ENCODE measurements at regions not wholly inside any gene's neighbourhood (a gene's known extent, or its start where the extent isn't known, plus 50 kb on each side); places are given as distances from the start of the nearest gene placed in this dataset.

GRCh38 chr10:76675561-76675950 is 962.1 kb downstream of the KCNMA1 start:
- H3K27ac ChIP-seq (ENCODE audit: low read depth, low read length) = no peak overlapping the region
- H3K4me3 ChIP-seq (replicated peaks in 1 of 2; ENCODE audit: low read depth in 1 of 2, low read length in 2 of 2) = no peak overlapping the region
- no peak for TF ChIP-seq EGR1 (IDR thresholded peaks at IDR 0.05; ENCODE audit: low read depth)
- no peak for TF ChIP-seq ATF3 (IDR thresholded peaks at IDR 0.05)
- no peak for TF ChIP-seq SIN3A (IDR thresholded peaks at IDR 0.05; ENCODE audit: low read depth)
- no peak for TF ChIP-seq FOSL1 (IDR thresholded peaks at IDR 0.05; ENCODE audit: low read depth)
- TF ChIP-seq POLR2AphosphoS5 (IDR thresholded peaks at IDR 0.05; ENCODE audit: low read depth, low read length) = no peak
- TF ChIP-seq SP1 (IDR thresholded peaks at IDR 0.05; ENCODE audit: low read depth) = no peak
- TF ChIP-seq ZNF274 (IDR thresholded peaks at IDR 0.05; ENCODE audit: low read depth, low read length) = no peak
- TF ChIP-seq CTCF (IDR thresholded peaks at IDR 0.05 in 2 of 3, conservative IDR thresholded peaks at IDR 0.05 in 1 of 3; ENCODE audit: borderline replicate concordance in 1 of 3, insufficient read depth in 1 of 3, low read depth in 2 of 3, low read length in 2 of 3) = no peak
- TF ChIP-seq SRF (IDR thresholded peaks at IDR 0.05; ENCODE audit: low read depth) = no peak
- no peak for TF ChIP-seq ELF1 (IDR thresholded peaks at IDR 0.05; ENCODE audit: borderline replicate concordance, low read depth)
- no peak for TF ChIP-seq POLR2A (IDR thresholded peaks at IDR 0.05; ENCODE audit: borderline replicate concordance, extremely low read depth, insufficient read depth, insufficient read length)
- ChIA-PET CTCF (no interaction called here), POLR2A (no interaction called here), RAD21 (ENCODE audit: low non-redundant PET in 1 of 2, low total read pairs in 2 of 2, uncharacterized antibody in 2 of 2, unreplicated experiment in 2 of 2) (no interaction called here)
- H4K20me1 ChIP-seq (ENCODE audit: insufficient read depth) = no peaks in the 10 kb centered on the region
- no TSS peak for BruUV-seq (replicated peaks)
- no peaks in the 10 kb centered on the region for H3K9me3 ChIP-seq (ENCODE audit: control insufficient read depth in 1 of 2, insufficient read depth in 1 of 2, low read depth in 1 of 2, low read length in 2 of 2)
- no peak overlapping the region for H3K9ac ChIP-seq (ENCODE audit: low read length)
- no peaks in the 10 kb centered on the region for H3K9me2 ChIP-seq (ENCODE audit: insufficient read depth)
- DNase-seq (ENCODE audit: low read depth, low spot score) = no peak
- no peaks in the 10 kb centered on the region for H3K79me2 ChIP-seq (ENCODE audit: insufficient read depth, low read length)
- no peak overlapping the region for H2AFZ ChIP-seq (ENCODE audit: low read depth, low read length, poor library complexity, severe bottlenecking)
- intact Hi-C loops (cut with micrococcal nuclease) = no loop called here
- H3K27me3 ChIP-seq (ENCODE audit: insufficient read depth, low read length) = 0 out of 2 replicates have a peak, but pooled peaks cover 11% of the 10 kb centered on the region
- no peaks in the 10 kb centered on the region for H3K36me3 ChIP-seq (ENCODE audit: control insufficient read depth in 1 of 2, insufficient read depth in 2 of 2, low read length in 2 of 2)
- no peak for ATAC-seq
- H3K4me2 ChIP-seq (ENCODE audit: low read length) = no peak overlapping the region
- no peaks in the 10 kb centered on the region for H3K4me1 ChIP-seq (ENCODE audit: control insufficient read depth in 1 of 2, insufficient read depth in 2 of 2, low read length in 2 of 2)
